H9 (cell line): ENCODE measurements at regions not wholly inside any gene's neighbourhood (a gene's known extent, or its start where the extent isn't known, plus 50 kb on each side); places are given as distances from the start of the nearest gene placed in this dataset.

Experiments used
- DNase-seq: peaks from one replicate; pipeline ENCODE4 v3.0.0-alpha.2; 2017
- H2AFZ ChIP-seq: one replicate; pipeline ENCODE4 v1.6.1; 2013; ENCODE audit warnings: mild to moderate bottlenecking, low read length, control low read depth, moderate library complexity
- H2AK5ac ChIP-seq: 2 replicates; pipeline ENCODE4 v1.6.1; 2013; ENCODE audit warnings: low read length, control low read depth, mixed read lengths; ENCODE audit not compliant: insufficient read length
- H2BK120ac ChIP-seq: one replicate; pipeline ENCODE4 v1.6.1; 2013; ENCODE audit warnings: low read depth, mild to moderate bottlenecking, low read length, control low read depth, inconsistent platforms; ENCODE audit not compliant: poor library complexity, severe bottlenecking
- H2BK12ac ChIP-seq: 2 replicates; pipeline ENCODE4 v1.6.1; 2013; ENCODE audit warnings: low read length, control low read depth, mixed read lengths, low read depth; ENCODE audit not compliant: insufficient read length
- H2BK15ac ChIP-seq: 2 replicates; pipeline ENCODE4 v1.6.1; 2013; ENCODE audit warnings: low read depth, low read length, control low read depth
- H2BK20ac ChIP-seq: one replicate; pipeline ENCODE4 v1.6.1; 2013; ENCODE audit warnings: low read depth, mild to moderate bottlenecking, low read length, control low read depth, inconsistent platforms; ENCODE audit not compliant: poor library complexity, severe bottlenecking
- H2BK5ac ChIP-seq: 2 replicates; pipeline ENCODE4 v1.6.1; 2013; ENCODE audit warnings: low read length, control low read depth, mixed read lengths; ENCODE audit not compliant: insufficient read length
- H3K14ac ChIP-seq: 2 replicates; pipeline ENCODE4 v1.6.1; 2013; ENCODE audit warnings: low read length, control low read depth; ENCODE audit not compliant: insufficient read depth
- H3K18ac ChIP-seq: 2 replicates; pipeline ENCODE4 v1.6.1; 2013; ENCODE audit warnings: low read depth, mild to moderate bottlenecking, mixed read lengths, low read length, control low read depth; ENCODE audit not compliant: insufficient read length
- H3K23ac ChIP-seq: 2 replicates; pipeline ENCODE4 v1.6.1; 2013; ENCODE audit warnings: low read length, control low read depth, mixed read lengths, low read depth; ENCODE audit not compliant: insufficient read length
- H3K23me2 ChIP-seq: 2 replicates; pipeline ENCODE4 v1.6.1; 2013; ENCODE audit warnings: low read depth, mild to moderate bottlenecking, mixed read lengths, low read length, control low read depth; ENCODE audit not compliant: insufficient read length, poor library complexity, severe bottlenecking
- H3K27ac ChIP-seq: 2 replicates; pipeline ENCODE4 v1.5.1; 2013; ENCODE audit warnings: low read length, control low read depth, mixed read lengths, low read depth; ENCODE audit not compliant: insufficient read length
- H3K27me3 ChIP-seq: 2 replicates; pipeline ENCODE4 v1.6.1; 2013; ENCODE audit warnings: low read length, control low read depth, inconsistent platforms; ENCODE audit not compliant: insufficient read depth
- H3K4ac ChIP-seq: 2 replicates; pipeline ENCODE4 v1.6.1; 2013; ENCODE audit warnings: low read depth, mild to moderate bottlenecking, control low read depth, inconsistent platforms, low read length, moderate library complexity
- H3K4me1 ChIP-seq: 2 replicates; pipeline ENCODE4 v1.6.1; 2013; ENCODE audit warnings: low read length, control low read depth, inconsistent platforms; ENCODE audit not compliant: insufficient read depth
- H3K4me2 ChIP-seq: 2 replicates; pipeline ENCODE4 v1.6.1; 2013; ENCODE audit warnings: low read length, control low read depth, mixed read lengths; ENCODE audit not compliant: insufficient read length, insufficient read depth
- H3K56ac ChIP-seq: 2 replicates; pipeline ENCODE4 v1.6.1; 2013; ENCODE audit warnings: low read depth, mild to moderate bottlenecking, mixed read lengths, low read length, control low read depth; ENCODE audit not compliant: insufficient read length
- H3K79me1 ChIP-seq: 2 replicates; pipeline ENCODE4 v1.6.1; 2013; ENCODE audit warnings: low read depth, mild to moderate bottlenecking, moderate library complexity, low read length, control low read depth, inconsistent platforms; ENCODE audit not compliant: insufficient read depth, poor library complexity, severe bottlenecking
- H3K79me2 ChIP-seq: 2 replicates; pipeline ENCODE4 v1.6.1; 2013; ENCODE audit warnings: low read length, control low read depth, inconsistent platforms; ENCODE audit not compliant: insufficient read depth
- H3K9ac ChIP-seq: 2 replicates; pipeline ENCODE4 v1.6.1; 2013; ENCODE audit warnings: low read length, control low read depth, mixed read lengths; ENCODE audit not compliant: insufficient read length; ENCODE audit errors: extremely low read depth
- H3K9me3 ChIP-seq: one replicate; pipeline ENCODE4 v1.6.1; 2013; ENCODE audit warnings: low read depth, low read length, inconsistent platforms; ENCODE audit not compliant: control insufficient read depth
- H3T11ph ChIP-seq: one replicate; pipeline ENCODE4 v1.6.1; 2013; ENCODE audit warnings: mild to moderate bottlenecking, low read length, control low read depth, inconsistent platforms
- H4K20me1 ChIP-seq: one replicate; pipeline ENCODE4 v1.6.1; 2013; ENCODE audit not compliant: control insufficient read depth, insufficient read length, insufficient read depth
- H4K5ac ChIP-seq: 2 replicates; pipeline ENCODE4 v1.6.1; 2013; ENCODE audit warnings: low read depth, mild to moderate bottlenecking, mixed read lengths, low read length, control low read depth; ENCODE audit not compliant: insufficient read length
- H4K8ac ChIP-seq: replicated peaks from 2 replicates; pipeline ENCODE4 v1.6.1; 2013; ENCODE audit warnings: low read length, control low read depth, mixed read lengths, low read depth; ENCODE audit not compliant: insufficient read length
- H4K91ac ChIP-seq: 2 replicates; pipeline ENCODE4 v1.6.1; 2013; ENCODE audit warnings: low read depth, mild to moderate bottlenecking, moderate library complexity, mixed read lengths, low read length, control low read depth; ENCODE audit not compliant: insufficient read length
- H3K27ac Mint-ChIP-seq, 3 experiments: 2 replicates in 2 of 3; 3 replicates in 1 of 3; pipeline ENCODE4 v1.8.0; 2020 to 2021; ENCODE audit warnings: mixed read lengths in 3 of 3, mild to moderate bottlenecking in 1 of 3, moderate library complexity in 1 of 3
- H3K27me3 Mint-ChIP-seq: 2 replicates; pipeline ENCODE4 v1.8.0; 2021; ENCODE audit warnings: low read depth, mild to moderate bottlenecking, moderate library complexity, mixed read lengths
- H3K36me3 Mint-ChIP-seq, 3 experiments: 2 replicates in 2 of 3; 3 replicates in 1 of 3; pipeline ENCODE4 v1.8.0; 2020 to 2021; ENCODE audit warnings: low read depth in 3 of 3, mixed read lengths in 3 of 3; ENCODE audit not compliant: insufficient read depth in 1 of 3
- H3K4me1 Mint-ChIP-seq, 2 experiments: 2 replicates each; pipeline ENCODE4 v1.8.0; 2020; ENCODE audit warnings: mixed read lengths in 2 of 2
- H3K4me3 Mint-ChIP-seq, 2 experiments: 2 replicates in 1 of 2; 3 replicates in 1 of 2; pipeline ENCODE4 v1.8.0; 2020 to 2021; ENCODE audit warnings: mild to moderate bottlenecking in 2 of 2, mixed read lengths in 2 of 2, moderate library complexity in 1 of 2
- H3K9me3 Mint-ChIP-seq, 2 experiments: 2 replicates in 1 of 2; 3 replicates in 1 of 2; pipeline ENCODE4 v1.8.0; 2020; ENCODE audit warnings: mild to moderate bottlenecking in 2 of 2, mixed read lengths in 2 of 2, moderate library complexity in 1 of 2
- CTCF ChIP-seq: fragments of 200-600 bp; sonication (generic); conservative IDR thresholded peaks from 3 replicates; pipeline ENCODE4 v1.8.0; 2021; ENCODE audit warnings: antibody characterized with exemption, mild to moderate bottlenecking
- WGBS: extraction: QIAGEN DNeasy Blood & Tissue Kit; methylation state at CpG from one replicate; pipeline ENCODE4 v1.1.7; 2013; ENCODE audit warnings: missing lambda C conversion rate, low lambda C conversion rate, mixed read lengths; ENCODE audit not compliant: insufficient read length; ENCODE audit errors: extremely low coverage; 5-methylcytosine and 5-hydroxymethylcytosine counted together

GRCh38 chr4:23959396-23960148, 69.7 kb upstream of the PPARGC1A start:
- WGBS, result no CpG with 5 or more reads among the region's 5 CpGs
- no peak overlapping the region for H3K18ac ChIP-seq
- H3K36me3 Mint-ChIP-seq, result no peaks in the 10 kb centered on the region; a peak in 1 of 7 replicates

More at GRCh38 chr4:23959396-23960148, 69.7 kb upstream of the PPARGC1A start:
- Histone ChIP-seq H2BK20ac (no peak overlapping the region), H3K9ac (no peak overlapping the region), H3K27ac (no peak overlapping the region), H4K20me1 (no peaks in the 10 kb centered on the region), H4K8ac (no peak overlapping the region), H3K4ac (no peak overlapping the region), H3K23me2 (no peaks in the 10 kb centered on the region), H3K79me1 (no peaks in the 10 kb centered on the region), H2BK12ac (no peak overlapping the region), H2BK120ac (no peak overlapping the region), H3K4me1 (no peaks in the 10 kb centered on the region), H3K4me2 (no peak overlapping the region), H2BK5ac (no peak overlapping the region), H3K79me2 (no peaks in the 10 kb centered on the region), H3T11ph (no peak overlapping the region), H3K27me3 (no peaks in the 10 kb centered on the region), H3K56ac (no peak overlapping the region), H3K9me3 (no peaks in the 10 kb centered on the region), H3K14ac (no peak overlapping the region), H3K23ac (no peak overlapping the region), H2AK5ac (no peak overlapping the region), H4K5ac (no peak overlapping the region), H2BK15ac (no peak overlapping the region), H4K91ac (no peak overlapping the region), H2AFZ (no peak overlapping the region)
- Mint-ChIP-seq H3K4me1 (peaks cover 4 to 12% of the 10 kb centered on the region in 2 experiments; a peak in 2 of 4 replicates), H3K27me3 (peaks cover 2% of the 10 kb centered on the region; the same call in 1 of the 2 replicates), H3K9me3 (no peaks in the 10 kb centered on the region), H3K27ac (no peak overlapping the region), H3K4me3 (no peak overlapping the region)
- DNase-seq, result no peak
- TF ChIP-seq CTCF, result no peak
